ENCODE measurements at regions not wholly inside any gene's neighbourhood (a gene's known extent, or its start where the extent isn't known, plus 50 kb on each side); places are given as distances from the start of the nearest gene placed in this dataset.

GRCh38 chrX:107565931-107566603 lies 62.2 kb upstream of the PRPS1 start:
- TF ChIP-seq CTCF (IDR thresholded peaks at IDR 0.05 in 4 of 5, conservative IDR thresholded peaks at IDR 0.05 in 1 of 5) (no peak), POLR2A (IDR thresholded peaks at IDR 0.05) (no peak)
